ENCODE measurements at regions not wholly inside any gene's neighbourhood (a gene's known extent, or its start where the extent isn't known, plus 50 kb on each side); places are given as distances from the start of the nearest gene placed in this dataset.

DNA sequence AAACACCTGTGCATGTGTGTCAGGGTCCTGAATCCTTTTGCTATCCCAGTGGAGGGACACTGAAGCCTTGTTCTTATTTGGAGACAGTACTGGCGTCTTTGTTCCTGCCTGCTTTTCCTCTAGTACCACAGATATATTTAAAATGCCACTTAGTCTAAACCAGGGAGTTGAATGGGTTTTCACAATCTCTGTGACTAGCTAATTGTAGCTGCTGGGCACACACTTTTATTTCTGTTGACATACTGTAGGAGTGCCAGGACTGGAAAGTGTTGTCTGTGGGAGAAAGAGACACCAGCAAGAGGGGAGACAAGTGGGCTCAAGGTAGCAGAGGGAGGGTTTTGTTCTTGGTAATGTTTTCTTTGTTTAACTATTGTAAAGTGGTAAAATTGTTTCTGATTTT lies 174.0 kb upstream of the SV2C start:
- Histone ChIP-seq H3K9me3 (replicated peaks in 1 of 3) (no peaks in the 10 kb centered on the region), H3K4me1 (replicated peaks in 1 of 2) (no peaks in the 10 kb centered on the region), H3K27me3 (no peaks in the 10 kb centered on the region), H3K4me3 (no peak overlapping the region), H3K27ac (no peak overlapping the region), H3K36me3 (replicated peaks in 1 of 2) (no peaks in the 10 kb centered on the region)
- no peak for DNase-seq
- intact Hi-C loops (cut with DNase I): no loop called here
- WGBS, 4 donors: 76 to 91% (median 80%) methylated on average over 1 of the region's 1 CpG
- no peak for TF ChIP-seq POLR2A (IDR thresholded peaks at IDR 0.05)
- TF ChIP-seq CTCF (IDR thresholded peaks at IDR 0.05): no peak

- no peak overlapping the region for H3K4me3 ChIP-seq
- WGBS, 4 donors: 69 to 84% (median 74%) methylated on average over 4 of the region's 4 CpGs
- DNase-seq: no peak
Observed at GRCh38 chr5:75907651-75908050, 175.5 kb upstream of the SV2C start.

DNA sequence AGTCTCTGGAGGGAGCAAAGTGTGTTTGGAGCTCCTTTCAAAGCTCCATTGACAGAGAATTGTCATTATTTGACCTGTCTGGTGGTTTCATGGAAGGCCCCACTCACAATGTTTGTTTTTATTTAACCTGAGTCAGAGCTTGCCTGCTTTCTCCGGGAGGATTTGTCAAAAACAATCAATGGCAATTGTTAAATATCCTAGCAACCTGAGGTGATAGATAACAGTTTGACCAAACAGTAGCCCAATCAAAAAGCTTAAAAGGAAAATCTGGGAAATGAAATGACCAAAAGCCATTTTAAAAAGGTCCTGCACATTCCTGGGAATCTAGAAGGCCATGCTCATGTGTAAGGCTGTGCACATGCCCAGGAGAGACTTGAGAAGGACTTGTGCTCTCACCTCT lies 177.2 kb upstream of the POC5 start:
- H3K36me3 ChIP-seq (replicated peaks in 1 of 2): no peaks in the 10 kb centered on the region
- no peak overlapping the region for H3K27ac ChIP-seq
- H3K27me3 ChIP-seq: no peaks in the 10 kb centered on the region
- intact Hi-C loops (cut with DNase I): no loop called here
- no peaks in the 10 kb centered on the region for H3K4me1 ChIP-seq (replicated peaks in 1 of 2)
- H3K9me3 ChIP-seq (replicated peaks in 1 of 3): no peaks in the 10 kb centered on the region
- no peak overlapping the region for H3K4me3 ChIP-seq
- 63 to 92% (median 86%) methylated on average over 1 of the region's 1 CpG for WGBS, 4 donors
- no peak for DNase-seq
- TF ChIP-seq CTCF (IDR thresholded peaks at IDR 0.05): no peak
- TF ChIP-seq POLR2A (IDR thresholded peaks at IDR 0.05): no peak

More at GRCh38 chr5:75907651-75908050, 175.5 kb upstream of the SV2C start:
- TF ChIP-seq CTCF (IDR thresholded peaks at IDR 0.05): no peak
- TF ChIP-seq POLR2A (IDR thresholded peaks at IDR 0.05): no peak
- H3K27ac ChIP-seq: no peak overlapping the region
- intact Hi-C loops (cut with DNase I): no loop called here
- H3K27me3 ChIP-seq: no peaks in the 10 kb centered on the region
- no peaks in the 10 kb centered on the region for H3K4me1 ChIP-seq (replicated peaks in 1 of 2)
- no peaks in the 10 kb centered on the region for H3K36me3 ChIP-seq (replicated peaks in 1 of 2)
- no peaks in the 10 kb centered on the region for H3K9me3 ChIP-seq (replicated peaks in 1 of 3)

DNA sequence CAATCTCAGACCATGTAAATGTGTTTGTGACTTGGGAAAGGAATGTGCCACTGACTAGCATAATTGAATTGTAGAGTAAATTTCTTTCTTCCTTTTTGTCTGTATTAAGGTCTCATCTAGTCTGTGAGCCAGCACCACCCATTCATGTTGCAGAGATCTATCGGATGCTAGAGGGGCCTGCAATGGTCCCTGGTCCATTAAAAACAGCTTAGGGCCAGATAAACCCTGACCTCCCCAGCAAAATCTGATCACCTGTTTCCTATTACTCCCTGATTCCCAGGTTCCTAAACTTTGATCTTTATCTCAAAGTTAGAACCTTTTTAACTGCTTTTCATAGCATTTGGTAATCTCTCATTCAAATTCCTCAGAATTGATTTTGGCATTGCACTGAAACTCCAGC lies 174.5 kb upstream of the POC5 start:
- Histone ChIP-seq H3K36me3 (replicated peaks in 1 of 2) (no peaks in the 10 kb centered on the region), H3K9me3 (replicated peaks in 1 of 3) (no peaks in the 10 kb centered on the region), H3K4me1 (replicated peaks in 1 of 2) (no peaks in the 10 kb centered on the region), H3K27me3 (no peaks in the 10 kb centered on the region), H3K27ac (no peak overlapping the region), H3K4me3 (no peak overlapping the region)
- intact Hi-C loops (cut with DNase I): no loop called here
- 78 to 95% (median 81%) methylated on average over 1 of the region's 1 CpG for WGBS, 4 donors
- TF ChIP-seq POLR2A (IDR thresholded peaks at IDR 0.05) (no peak), CTCF (IDR thresholded peaks at IDR 0.05) (no peak)
- no peak for DNase-seq
